GM18867 (cell line): ENCODE measurements at regions not wholly inside any gene's neighbourhood (a gene's known extent, or its start where the extent isn't known, plus 50 kb on each side); places are given as distances from the start of the nearest gene placed in this dataset.

Experiments
- ATAC-seq: cut with Tn5 transposase; IDR thresholded peaks from one replicate; pipeline ENCODE4 v1.9.1; 2021; ENCODE audit warnings: mild to moderate bottlenecking, moderate library complexity; ENCODE audit not compliant: unreplicated experiment

DNA sequence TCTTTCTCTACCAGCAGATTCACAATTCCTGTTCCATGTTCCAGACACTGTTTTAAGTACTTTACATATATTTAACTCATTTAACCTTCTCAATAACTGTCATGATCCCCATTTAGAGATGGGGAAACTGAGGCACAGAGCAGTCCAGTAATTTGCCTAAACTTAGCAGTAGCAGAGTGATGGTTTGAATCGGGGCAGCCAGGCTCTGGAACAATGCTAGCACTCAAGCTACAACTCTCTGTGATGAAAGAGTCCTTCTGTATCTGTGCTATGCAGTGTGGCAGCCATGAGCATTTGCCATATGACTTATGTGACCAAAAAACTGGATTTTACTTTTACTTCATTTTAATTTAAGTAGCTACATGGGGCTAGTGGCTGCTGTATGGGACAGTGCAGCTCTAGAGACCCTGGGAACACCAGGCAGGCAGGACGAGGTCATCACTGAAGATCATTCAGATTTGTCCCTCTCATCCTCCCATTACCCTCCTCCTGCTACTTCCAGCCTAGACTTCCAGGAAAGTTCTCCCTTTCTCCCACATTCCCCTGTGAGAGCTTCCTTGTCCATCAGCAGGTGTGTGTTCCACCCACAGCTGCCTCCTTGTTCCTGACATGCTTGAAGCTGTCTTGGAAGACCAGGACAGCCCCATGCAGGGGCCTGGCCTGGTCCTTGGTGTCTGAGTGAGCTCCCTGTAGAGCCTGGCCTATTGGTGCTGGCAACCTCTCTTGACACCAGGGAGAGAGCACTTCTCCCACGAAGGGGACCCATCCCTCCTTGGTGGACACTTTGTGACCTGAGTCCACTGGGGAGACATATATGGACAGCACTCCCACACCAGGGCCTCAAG lies 157.0 kb downstream of the MRPL14 start:
- ATAC-seq: no peak

DNA sequence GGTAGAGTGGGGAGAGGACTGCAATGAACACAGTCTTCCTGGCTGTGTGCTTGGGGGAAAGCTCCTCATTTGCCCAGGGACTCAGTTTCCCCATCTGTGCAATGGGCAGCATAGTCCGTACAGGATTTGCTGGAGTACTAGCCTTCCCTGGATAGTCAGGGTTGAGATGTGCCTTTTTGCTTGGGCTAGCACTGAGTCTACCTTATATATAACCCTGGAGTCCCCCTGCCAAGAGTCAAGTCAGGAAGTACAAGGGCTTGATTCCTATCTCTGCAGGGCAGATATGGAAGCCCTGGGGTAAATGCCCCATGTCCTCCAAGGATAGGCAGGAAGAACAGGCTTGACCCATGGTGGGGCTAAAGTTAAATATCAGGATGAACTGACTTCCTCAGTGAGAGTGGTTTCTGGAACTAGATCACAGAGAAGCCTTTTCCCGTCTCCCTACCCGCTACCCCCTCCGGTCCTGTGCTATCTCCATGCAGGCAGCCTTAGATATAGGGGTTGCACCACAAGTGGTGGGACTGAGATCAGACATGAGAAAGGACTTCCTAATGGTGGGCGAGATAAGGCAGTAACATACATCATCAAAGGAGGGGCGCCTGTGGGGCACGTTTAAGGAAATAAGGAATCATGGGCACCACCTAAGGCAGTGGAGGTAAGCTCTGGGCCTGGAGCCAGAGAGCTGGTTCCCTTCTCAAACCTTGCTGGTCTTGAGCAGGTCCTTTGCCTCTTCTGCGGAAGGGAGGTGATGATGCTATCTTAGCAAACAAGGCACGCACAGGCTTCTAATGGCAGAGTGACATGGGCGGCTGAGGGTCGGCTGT lies 157.9 kb downstream of the MRPL14 start:
- ATAC-seq: no peak

DNA sequence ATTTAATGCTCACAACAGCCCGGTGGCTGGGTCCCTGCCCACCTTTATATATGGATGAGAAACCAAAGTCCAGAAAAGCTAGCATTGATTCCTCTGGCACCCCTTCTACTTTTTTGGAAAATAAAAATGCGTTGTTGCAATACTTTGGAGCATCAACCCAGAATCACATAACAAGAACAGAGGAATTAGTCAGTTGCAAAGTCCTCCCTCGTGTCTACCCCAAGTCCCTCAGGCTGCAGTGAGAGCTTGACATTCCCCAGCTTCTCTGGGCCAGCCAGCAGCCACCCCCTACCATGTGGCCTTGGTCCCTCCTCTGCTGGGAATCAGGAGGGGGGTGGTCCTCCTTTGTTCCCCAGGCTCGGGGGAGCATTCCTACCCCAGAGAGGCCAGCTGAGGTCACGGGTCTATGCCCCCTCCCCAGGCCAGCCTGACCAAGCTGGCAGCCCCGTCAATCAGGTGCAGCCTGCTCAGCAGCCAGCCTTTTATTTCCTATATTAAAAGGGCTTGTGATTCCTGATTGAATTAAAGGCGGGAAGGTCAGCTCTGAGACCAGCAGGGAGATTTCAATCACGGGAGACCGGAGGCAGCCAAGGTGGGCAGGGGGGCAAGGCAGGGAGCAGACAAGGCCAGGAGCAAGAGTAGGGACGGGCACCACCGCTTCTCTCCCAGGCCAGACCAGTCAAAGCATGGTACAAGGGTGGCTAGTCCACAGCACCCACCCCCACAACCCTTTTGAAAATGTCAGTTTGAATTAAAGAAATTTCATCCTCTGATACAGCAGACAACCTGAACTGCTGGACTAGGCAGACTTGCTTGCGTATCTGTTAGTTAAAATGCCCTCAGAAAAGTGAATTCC lies 158.9 kb downstream of the MRPL14 start:
- ATAC-seq: no peak

DNA sequence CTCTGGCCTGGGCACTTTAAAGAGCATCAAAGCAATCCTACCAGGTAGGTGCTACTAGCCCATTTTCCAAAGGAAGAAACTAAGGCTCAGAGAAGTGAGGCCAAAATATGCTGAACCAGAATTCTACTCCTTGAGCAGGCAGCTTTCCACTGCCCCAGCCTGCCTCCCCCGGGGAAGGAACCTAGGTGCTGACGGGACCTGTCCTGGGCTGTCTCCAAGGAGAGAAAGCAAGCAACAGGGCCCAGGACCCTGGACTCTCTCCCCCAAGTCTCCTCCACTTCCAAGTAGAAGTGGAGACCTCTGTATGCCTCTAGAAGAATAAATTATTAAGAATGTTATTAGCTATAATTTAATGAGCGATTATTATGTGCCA lies 159.5 kb downstream of the MRPL14 start:
- ATAC-seq: no peak

DNA sequence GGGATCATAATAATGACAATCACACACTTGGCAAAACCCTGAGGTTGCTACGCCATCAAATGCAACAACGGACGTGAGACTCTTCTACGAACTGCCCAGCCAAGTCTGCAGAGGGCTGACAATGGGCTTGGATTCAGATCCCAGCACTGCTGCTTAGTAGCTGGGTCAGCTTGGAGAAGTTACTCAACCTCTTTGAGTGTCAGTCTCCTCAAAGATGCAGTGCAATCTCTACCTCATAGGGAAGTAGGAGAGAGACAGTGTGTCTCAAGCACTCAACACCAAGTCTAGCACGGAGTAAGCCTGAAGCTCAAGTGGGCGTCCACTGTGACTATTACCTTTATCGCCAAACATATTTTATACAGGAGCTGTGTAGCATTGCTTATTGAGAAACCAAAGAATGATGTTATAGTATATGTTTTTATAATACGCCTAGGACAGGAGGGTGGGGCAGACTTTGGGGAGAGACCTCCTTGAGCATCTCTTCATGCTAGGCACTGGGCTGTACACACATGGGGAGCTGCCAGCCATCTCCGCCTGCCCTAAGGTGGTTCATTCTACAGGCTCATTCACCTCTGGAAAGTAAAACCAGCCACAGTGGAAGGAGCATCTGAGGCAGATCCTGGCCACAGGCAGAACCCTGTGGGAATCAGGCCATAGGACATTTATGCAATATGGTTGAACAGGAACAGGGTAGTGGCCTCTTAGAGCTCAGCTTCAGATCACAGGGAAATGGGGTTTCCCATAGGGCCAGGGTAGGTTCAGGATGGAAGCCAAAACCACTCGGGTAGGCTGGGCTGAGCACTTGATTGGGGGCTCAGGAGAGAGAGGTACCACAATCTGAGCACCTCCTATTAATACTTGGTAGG lies 160.2 kb downstream of the MRPL14 start:
- ATAC-seq: no peak

DNA sequence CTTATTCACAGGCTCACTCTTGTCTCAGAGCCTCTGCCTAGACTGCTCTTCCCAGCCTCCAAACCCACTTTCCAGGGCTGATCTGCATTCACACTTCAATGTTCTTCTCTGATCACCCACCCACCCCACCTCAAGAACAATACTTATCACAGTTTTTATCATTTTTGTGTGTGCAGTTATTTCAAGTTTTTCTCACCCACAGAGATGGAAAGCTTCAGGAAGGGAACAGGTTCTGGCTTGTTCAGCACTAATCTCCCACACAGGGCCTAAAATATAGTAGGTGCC lies 160.9 kb downstream of the MRPL14 start:
- ATAC-seq: no peak

DNA sequence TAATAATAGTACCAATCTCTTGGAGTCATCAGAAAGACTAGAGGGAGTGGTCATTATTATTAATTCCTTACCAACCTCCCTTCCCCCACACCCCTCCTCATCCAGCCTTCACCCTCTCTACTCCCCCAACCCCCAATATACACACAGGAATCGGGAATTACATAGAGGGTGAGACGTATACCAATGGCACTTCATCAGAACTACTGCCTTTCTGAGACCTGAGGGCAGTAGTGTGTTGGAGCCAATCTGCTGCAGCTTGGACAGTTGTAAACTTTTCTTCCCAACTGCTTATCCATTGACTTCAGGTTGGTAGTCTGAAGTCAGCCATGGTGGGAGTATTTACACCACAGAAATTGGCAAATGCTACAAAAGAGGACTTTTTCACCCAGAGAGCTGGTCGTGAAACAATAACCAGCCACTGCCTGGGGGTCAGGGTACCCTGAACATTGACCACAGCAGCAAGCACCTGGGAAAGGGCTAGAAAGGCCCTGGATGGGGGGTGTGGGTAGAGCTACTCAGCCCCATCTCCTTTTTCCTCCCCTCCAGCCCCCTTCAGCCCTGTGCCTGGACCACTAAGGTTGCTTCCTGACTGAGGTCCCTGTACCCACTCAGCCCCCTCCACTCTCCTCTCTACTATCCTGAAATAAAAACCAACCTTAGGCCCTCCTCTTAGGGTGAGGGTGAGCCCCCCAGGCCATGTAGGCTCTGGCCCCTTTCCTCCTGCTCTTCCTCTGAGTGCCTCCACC lies 161.5 kb downstream of the MRPL14 start:
- ATAC-seq: no peak

DNA sequence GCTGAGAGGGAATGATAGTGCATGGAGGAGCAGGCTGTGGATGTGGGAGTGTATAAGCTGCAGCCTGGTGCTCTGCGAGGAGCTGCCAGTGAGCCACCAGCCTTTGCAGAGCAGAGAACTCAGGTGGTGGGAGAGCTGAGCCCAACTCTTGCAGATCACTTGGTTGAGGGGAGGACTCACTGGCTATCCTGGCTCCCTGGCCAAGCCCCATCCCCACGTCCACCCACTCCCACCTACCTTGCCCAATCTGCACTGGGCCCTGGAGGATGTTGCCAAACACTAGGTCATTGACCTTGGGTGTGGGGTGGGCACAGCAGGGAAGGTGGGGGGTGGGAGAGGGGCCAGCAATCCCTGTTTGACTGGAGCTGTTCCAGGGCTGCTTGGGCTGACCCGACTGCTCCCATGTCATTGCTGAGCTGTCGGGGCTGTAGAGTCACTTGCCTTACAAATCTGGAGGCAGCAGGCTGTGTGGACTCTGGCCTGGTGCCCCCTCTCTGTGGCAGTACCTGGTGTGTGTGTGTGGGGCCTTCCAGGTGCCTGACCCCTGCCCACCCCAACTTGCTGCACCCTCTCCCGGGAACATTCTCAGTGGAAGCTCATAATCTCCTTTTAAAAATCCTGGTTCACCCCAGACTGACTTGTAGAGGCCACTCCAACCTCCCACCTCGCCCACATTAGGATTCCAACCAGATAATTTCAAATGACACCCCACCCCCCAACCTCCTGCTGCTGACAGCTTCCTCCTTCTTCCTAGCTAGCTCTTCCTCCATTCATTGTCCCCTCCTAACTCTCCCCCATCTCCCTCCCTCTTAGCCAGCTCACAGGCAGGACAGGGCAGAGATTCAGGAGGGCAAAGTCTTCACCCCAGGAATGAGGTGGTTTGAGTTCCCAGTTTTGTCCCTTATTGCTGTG lies 162.3 kb downstream of the MRPL14 start:
- ATAC-seq: no peak

DNA sequence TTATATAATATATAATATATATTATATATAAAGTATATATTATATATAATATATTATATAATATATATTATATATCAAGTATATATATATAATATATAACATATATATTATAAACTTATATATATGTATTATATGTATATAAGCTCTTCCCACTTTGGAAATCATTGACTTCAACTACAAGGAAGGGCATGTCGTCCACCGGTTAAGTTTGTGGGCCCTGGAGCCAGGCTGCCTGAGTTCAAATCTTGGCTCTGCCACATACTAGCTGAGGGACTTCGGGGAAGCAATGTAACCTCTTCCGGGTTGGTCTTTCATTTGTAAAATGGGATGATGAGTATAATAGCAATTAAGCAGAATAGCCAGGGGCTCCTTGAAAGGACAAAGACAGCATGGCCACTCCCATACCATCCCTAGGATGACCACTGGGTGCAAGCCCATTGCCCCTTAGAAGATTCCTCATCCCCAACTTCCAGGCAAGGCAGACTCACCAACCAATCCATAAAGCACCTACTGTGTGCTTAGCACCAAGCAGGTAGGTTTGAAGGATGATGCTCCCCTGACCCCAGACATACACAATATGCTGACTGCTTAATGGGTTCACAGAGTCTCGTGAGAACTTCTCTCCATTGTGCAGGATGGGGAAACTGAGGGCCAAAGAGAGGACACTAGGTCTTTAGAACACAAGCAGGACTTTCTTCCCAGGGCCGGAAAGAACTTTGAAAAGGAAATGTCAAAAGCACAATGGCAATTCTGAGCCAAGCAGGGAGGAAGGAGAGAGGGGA lies 163.2 kb downstream of the MRPL14 start:
- no peak for ATAC-seq

DNA sequence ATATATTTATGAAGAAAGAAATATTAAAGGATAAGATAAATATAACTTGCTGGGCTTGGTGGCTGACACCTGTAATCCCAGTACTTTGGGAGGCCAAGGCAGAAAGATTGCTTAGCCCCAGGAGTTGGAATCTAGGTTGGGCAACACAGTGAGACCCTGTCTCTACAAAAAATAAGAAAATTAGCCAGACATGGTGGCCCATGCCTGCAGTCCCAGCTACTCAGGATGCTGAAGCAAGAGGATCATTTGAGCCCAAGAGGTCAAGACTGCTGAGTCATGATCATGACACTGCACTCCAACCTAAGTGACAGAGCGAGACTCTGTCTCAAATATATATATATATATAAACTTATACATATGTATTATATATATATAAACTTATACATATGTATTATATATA lies 164.0 kb downstream of the MRPL14 start:
- ATAC-seq: no peak

DNA sequence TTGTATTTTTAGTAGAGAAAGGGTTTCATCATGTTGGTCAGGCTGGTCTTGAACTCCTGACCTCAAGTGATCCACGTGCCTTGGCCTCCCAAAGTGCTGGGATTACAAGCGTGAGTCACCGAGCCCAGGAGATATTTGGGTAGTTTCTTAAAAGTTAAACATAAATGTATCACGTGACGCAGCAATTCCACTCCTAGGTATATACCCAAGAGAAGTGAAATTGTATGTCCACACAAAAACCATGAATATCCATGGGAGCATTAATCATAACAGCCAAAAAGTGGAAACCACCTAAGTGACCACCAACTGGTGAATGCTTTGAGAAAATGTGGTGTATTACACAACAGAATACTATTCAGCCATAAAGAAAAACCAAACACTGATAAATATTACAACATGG lies 164.8 kb downstream of the MRPL14 start:
- ATAC-seq: no peak

DNA sequence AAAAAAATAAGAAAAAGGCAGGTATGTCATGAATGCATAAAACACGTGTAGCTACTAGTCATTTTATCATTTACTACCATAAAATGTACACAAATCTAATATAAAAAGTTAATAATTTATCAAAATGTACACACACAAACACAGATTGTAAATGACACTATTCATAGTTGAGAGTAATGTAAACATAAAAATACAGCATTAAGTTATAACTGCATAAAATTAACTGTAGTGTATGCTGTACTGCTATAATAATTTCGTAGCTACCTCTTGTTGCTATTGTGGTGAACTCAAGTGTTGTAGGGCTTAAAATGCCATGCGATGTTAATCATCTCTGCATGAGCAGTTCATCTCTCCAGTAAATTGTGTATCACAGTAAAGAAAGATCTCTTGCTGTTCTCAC lies 170.0 kb downstream of the MRPL14 start:
- ATAC-seq: no peak

DNA sequence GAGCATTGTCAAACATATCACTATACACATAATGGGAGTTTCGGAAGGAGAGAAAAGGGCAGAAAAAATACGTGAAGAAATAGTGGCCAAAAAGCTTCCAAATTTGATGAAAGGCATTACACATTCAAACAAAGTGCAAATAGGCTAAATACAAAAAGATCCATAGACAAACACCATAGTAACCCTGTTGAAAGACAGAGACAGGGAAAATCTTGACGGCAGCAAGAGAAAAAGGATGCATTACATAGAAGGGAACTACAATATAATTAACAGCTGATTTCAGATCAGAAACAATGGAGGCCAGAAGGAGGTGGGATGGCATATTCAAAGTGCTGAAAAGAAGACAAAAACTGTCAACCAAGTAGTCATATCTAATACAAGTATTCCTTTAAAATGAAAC lies 170.8 kb downstream of the MRPL14 start:
- no peak for ATAC-seq

DNA sequence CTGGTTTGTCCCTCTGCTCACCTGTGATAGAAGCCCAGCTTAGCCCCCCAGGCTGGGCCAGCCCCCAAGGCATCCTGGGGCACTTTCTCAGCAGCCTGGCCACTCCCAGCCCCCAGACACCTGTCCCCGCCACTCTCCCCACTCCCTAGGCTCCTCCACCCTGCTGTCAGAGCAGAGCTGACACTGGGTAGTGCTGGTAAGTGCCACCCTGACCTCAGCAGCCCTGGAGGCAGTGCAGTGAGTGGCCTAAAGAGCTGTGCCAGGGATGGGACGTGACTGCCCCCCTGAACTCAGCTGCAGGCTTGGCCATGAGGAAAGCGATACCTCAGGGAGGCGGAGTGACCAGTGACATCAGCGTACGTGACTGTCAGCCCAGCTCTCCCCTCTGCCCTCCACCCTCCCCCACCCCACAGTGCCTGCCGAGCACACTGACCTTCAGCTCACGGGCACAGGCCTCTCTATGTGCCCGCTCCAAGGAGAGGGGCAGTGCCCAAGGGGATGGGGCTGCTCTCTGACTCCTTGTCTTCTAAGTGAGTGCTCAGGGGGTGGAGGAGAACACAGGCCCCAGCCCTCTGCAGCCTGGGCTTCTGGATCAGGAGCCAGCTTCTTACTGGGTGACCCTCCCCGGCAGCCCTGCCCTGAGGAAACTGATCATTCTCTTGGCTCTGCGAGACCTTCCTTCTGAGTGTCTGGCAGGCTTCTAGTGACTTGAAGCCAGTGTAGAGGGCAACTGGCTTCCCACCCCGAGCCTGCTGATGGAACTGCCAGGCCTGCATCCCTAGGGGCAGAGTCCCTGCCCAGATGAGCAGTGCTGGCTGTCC lies 172.7 kb downstream of the MRPL14 start:
- no peak for ATAC-seq

DNA sequence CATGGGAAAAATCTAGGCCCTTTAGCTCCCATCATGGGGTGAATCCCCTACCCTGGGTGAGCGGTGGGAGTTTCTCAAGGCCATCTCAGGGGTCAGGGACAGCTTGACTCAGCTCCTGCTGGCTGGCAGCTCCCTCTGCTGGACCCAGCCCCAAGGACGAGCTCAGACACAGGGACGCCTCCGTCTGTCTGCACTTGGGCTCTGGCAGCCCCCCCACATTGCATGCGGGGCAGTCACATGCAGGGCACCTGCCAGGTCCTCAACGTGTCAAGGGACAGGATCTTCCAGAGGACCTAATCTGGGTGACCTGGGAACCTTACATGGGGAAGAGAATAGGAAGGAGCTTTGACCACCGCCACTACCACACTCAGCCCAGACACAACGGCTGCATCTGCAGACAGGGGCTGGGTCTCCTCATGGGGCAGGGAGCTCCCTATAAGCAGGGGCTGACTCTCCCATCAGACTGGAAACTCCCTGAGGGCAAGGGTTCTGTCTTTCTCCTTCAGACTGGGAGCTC lies 173.4 kb downstream of the MRPL14 start:
- no peak for ATAC-seq

DNA sequence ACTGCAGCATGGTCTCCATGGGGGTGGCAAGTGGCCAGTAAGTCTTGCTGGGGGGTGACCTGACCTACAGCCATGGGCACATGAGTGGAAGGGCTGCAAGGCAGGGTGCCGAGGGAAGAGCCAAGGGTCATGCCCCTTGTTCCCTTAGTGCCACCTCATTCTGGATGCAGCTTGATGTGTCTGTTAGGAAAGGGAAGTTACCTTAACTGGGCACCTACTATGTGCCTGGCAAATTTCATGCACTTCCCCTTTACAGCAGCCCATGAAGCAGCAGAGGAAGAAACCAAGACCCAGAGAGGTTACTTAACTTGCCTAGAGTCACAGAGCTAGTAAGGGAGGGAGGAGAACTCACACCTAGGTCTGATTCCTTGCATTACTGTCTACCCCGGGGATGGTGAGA lies 174.0 kb downstream of the MRPL14 start:
- ATAC-seq: no peak

DNA sequence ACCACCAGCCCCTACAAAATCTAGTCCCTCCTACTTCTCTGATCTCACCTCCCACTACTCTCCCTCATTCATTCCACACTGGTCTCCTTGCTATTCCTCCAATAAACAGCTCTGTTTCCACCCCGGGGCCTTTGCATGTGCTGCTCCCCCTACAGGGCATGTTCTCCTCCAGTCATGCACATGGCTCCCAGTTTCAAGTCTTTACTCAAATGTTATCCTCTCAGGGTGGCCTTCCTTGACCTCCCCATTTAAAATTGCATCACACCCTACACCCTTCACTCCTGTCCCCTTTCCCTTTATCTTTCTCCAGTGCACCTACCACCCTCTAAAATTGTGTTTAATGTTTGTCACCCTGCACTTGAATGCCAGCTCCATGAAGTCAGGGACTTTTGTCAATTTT lies 174.5 kb downstream of the MRPL14 start:
- ATAC-seq: no peak
